Breast epithelium (tissue), 3 donors: ENCODE measurements at regions not wholly inside any gene's neighbourhood (a gene's known extent, or its start where the extent isn't known, plus 50 kb on each side); places are given as distances from the start of the nearest gene placed in this dataset.

Source experiments
- CTCF ChIP-seq, 3 donors: fragments of 450-650 bp; IDR thresholded peaks; one replicate each; pipeline ENCODE4 v1.5.1; 2016 to 2017; ENCODE audit warnings: antibody characterized with exemption in 3 of 3, mild to moderate bottlenecking in 3 of 3, moderate library complexity in 3 of 3
- POLR2A ChIP-seq: fragments of 450-650 bp; IDR thresholded peaks from one replicate; pipeline ENCODE4 v1.6.1; 2016; ENCODE audit warnings: antibody characterized with exemption, mild to moderate bottlenecking, moderate library complexity

GRCh38 chr18:59048048-59048363, 91.7 kb upstream of the SEC11C start:
- TF ChIP-seq POLR2A (no peak), CTCF (IDR thresholded peaks at IDR 0.05) (no peak)
